Stimulated activated naive CD4-positive, alpha-beta T cell treated with Interleukin-2 at 50 U/mL for 16 hours (primary cell): ENCODE measurements at regions not wholly inside any gene's neighbourhood (a gene's known extent, or its start where the extent isn't known, plus 50 kb on each side); places are given as distances from the start of the nearest gene placed in this dataset.
"Not testable (repeated sequence)": the region's sequence is repeated elsewhere in the genome, so short reads cannot be mapped to it uniquely, and the experiment has no call there.

Experiments
- DNase-seq: peaks from one replicate; lab custom pipeline; 2025; lab: John Stamatoyannopoulos, UW

DNA sequence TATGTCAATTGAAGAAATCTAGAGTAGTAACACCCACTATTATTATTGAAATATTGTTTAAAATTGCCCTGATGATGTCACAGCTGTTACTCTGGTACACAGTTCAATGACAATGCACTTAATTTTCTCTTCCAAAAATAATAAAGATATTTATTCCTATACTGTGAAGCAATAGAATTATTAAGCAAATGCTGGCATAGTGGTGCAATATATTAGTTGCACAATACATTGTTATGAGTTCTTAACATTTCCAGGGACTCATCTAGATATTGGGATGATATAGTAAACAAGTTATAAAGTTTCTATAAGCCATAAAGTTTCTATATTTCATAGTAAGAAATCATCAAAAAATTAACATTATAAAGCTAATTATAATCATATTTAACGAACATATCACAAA, 897.8 kb downstream of the LRFN5 start:
- no peak for DNase-seq

DNA sequence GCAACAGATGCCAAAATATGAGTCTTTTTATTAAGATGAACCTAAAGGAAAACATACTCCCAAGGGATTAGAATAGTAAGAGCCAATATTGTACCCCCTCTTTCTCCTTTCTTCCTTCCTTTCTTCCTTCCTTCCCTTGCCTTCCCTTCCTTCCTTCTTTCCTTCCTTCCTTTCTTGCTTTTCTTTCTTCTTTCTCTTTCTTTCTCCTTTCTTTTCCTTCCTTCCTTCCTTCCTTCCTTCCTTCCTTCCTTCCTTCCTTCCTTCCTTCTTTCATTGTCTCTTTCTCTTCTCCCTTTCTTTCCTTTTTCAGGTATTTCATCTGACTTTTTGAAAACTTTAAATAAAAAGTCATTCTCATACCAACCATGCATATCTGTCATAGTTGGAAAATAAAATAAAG, 892.5 kb downstream of the LRFN5 start:
- no peak for DNase-seq

DNA sequence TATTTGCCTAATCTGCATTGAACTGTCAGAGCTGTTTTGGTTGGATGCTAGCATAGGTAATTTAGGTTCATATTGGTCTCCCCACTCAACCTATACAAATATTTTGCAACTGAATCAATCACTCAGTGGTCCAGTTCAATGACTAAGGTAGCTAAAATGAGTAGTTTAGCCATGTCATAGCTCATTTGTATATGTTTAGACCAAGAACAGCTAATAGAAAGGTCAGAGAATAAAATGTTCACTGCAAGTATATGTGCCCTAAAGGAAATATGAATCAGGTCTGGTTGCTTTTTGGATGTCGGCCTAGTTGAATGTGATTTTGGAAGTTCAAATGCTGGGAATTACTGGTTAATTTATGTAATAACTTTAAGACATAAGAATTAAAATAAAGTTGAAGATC, 883.9 kb downstream of the LRFN5 start:
- no peak for DNase-seq

DNA sequence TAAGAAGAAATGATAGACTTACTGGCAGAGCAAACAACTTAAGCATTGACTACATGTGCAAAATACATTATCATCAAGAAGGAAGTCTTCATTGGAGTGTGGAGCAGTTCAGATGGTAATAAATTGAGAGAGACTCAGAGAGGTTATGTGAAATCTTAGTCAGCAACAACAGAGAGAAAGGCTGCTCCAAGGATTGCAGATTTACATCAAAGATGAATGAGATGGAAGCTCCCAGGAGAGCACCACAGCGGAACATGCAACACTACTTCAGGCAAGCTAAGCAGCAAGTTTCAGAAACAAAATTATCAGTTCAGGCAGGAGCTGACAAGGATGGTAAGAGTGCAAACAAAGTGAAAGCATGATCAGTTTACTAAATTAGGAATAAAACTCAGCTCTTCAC, 882.3 kb downstream of the LRFN5 start:
- DNase-seq = no peak

- DNase-seq = not testable (repeated sequence)
These were observed 875.8 kb downstream of the LRFN5 start for GRCh38 chr14:42482345-42482971.

DNA sequence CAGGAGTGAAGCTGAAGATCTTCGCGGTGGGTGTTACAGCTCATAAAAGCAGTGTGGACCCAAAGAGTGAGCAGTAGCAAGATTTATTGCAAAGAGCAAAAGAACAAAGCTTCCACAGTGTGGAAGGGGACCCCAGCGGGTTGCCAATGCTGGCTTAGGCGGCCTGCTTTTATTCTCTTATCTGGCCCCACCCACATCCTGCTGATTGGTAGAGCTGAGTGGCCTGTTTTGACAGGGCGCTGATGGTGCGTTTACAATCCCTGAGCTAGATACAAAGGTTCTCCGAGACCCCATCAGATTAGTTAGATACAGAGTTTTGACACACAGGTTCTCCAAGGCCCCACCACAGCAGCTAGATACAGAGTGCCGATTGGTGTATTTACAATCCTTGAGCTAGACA, 875.0 kb downstream of the LRFN5 start:
- DNase-seq = not testable (repeated sequence)

- DNase-seq = no peak
These were observed 873.6 kb downstream of the LRFN5 start for GRCh38 chr14:42480255-42480654.

DNA sequence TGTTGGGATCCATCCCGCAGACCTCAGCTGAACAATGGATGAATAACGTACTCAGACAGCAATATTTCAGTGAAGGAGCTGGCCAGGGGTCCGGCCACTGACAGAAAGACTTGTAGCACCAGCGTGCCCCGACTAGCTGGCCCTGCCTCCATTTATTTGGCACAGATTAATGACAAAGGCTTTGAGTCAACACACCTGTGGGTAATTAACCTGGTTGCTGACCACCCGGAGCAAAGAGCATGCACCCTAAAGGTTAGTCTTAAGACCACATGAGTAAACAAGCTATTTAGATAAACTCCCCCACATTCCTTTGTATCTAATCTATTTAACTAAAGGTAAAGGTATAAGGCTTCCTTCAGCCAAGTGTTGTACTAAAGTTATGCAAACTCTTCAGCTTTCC, 868.6 kb downstream of the LRFN5 start:
- no peak for DNase-seq

- no peak for DNase-seq
These were observed 863.7 kb downstream of the LRFN5 start for GRCh38 chr14:42470427-42470719.

- no peak for DNase-seq
These were observed 863.2 kb downstream of the LRFN5 start for GRCh38 chr14:42469637-42470426.

GRCh38 chr14:42460673-42461072, 854.0 kb downstream of the LRFN5 start:
- DNase-seq = no peak

DNA sequence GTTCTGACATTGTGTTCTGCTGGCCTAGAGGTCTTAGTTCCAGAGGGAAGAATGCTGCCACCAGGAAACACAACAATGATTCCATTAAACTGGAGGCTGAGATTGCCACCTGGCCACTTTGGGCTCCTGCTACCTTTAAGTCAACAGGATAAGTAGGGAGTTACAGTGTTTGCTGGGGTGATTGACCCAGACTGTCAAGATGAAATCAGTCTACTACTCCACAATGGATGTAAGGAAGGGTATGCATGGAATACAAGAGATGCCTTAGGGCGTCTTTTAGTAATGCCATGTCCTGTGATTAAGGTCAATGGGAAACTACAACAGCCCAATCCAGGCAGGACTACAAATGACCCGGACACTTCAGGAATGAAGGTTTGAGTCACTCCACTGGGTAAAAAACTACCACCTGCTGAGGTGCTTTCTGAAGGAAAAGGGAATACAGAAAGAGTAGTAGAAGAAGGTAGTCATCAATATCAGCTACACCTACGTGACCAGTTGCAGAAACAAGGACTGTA, 852.6 kb downstream of the LRFN5 start:
- DNase-seq = no peak

DNA sequence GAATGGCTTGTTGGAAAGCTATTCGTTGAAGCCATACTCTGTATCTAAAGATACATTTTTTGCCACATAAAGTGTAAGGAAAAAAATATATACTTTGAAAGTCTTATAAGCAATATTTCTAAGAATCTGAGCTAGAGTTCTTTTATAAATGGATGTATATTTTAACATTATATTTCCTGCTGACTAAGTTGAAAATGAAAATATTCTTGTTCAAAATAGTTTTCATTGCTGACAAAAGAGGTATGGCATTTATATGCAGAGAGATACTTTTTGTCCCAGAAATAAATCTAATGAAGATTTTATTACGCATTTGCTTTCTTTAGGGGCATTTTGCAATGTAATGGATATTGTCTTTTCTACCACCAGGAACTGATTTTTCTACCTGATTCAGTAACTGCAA, 834.9 kb downstream of the LRFN5 start:
- DNase-seq = no peak

GRCh38 chr14:42437809-42438208, 831.1 kb downstream of the LRFN5 start:
- no peak for DNase-seq

GRCh38 chr14:42429401-42429800, 822.7 kb downstream of the LRFN5 start:
- no peak for DNase-seq

DNA sequence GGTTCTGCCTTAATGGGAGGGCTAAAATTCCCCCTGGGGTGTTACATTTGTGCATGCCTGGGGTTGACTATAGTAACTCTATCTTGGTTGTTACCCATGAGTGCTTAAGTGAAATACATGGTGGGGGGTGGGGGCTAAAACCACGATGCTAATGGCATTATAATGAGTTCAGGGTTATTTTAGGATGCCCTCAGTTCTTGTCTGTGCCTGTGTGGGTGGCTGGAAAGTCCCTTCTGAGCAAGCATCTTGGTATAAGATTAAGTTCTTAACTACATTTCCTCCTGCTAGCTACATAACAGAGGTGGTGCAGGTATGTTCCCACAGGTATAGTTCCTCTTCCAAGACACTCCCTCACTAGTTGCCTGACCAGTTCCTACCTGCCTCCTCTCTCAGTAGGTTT, 822.3 kb downstream of the LRFN5 start:
- DNase-seq = no peak

- DNase-seq = no peak
These were observed 817.8 kb downstream of the LRFN5 start for GRCh38 chr14:42424501-42424900.

DNA sequence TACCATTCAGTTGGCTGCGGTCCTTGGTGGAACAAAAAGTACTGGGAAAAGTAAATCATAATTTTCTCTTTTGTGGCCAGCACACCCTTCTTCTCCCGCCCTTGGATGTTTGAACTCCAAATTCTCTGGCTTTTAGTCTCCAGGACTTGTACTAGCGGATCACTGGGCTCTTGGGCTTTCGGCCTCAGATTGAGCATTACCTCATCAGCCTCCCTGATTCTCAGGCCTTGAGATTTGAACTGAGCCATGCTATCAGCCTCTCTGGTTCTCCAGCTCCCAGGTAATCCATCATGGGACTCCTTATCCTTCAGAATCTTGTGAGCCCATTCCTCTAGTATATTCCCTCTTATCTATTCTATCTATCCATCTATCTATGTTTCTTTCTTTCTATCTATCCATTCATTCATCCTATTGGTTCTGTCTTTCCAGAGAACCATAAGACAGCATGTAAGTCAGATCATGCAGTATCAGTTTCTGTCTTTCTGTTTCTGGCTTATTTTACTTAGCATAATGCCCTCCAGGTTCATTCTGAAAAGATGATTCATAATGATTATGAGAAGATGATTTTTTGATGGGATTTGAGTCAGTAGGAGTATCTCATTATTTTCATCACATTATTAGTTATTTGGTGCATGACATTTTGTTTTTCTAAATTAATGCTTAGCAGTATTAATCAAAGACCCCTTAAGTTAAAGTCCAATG, 814.9 kb downstream of the LRFN5 start:
- DNase-seq = no peak

DNA sequence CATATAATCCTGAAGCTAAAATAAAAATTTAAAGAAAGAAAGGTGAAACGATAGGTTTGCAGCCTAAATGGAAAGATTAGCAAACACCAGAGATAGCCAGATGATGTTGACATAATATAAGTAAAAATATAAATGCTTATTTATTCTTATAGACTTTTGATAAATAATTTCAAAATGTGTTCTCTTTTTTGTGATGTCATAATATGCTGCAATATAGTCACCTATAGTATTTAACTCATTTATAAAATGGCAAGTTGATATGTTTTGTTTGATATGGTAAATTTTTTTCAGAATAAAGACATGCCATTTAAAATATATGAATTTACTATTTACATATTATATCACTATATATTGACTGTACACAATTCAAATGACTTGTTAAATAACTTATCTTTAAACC, 813.4 kb downstream of the LRFN5 start:
- DNase-seq = no peak

DNA sequence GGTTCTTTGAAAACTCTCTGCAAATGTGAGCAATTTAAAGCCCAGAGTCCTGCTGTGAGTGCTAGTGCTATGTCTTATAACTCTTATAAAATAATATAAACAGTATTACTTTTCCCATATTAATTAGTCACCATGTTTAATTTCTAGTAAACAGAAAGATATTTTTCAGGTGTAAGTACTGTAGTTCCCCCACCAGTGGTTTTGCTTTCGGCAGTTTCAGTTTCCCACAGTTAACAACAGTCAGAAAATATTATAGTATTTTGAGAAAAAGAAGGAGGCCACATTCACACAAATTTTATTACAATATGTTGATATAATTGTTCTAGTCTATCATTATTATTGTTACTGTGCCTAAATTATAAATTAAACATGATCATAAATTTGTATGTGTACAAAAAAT, 800.5 kb downstream of the LRFN5 start:
- no peak for DNase-seq

DNA sequence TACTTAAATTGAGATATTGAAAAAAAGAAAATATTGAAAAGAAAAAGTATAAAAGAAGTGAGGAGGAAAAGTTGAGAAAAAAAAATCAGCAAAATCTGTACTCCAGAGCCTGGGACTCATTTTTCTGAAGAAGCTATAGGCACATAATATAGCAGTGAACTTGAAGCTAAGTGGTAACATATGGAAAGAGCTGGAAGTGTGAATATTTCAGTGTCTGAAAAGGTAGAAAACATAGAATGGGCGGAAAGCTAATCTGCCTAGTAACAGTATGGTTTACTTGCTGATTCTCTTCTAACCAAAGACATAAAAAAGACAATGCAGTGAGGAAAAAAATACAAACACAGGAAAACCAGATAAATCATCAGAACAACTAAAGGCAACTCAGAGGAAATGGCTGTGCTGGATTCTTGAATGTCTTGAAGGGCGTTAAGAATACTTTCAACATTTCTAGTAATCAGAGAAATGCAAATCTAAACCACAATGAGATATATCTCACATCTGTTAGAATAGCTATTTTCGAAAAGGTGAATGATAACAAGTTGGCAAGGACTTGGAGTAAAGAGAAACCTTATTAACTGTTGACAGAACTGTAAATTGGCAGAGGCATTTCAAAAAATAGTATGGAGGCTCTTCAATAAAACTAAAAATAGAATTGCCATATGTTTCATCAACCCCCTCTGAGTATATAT, 784.6 kb downstream of the LRFN5 start:
- DNase-seq = no peak

GRCh38 chr14:42378880-42379279, 772.2 kb downstream of the LRFN5 start:
- DNase-seq = no peak

DNA sequence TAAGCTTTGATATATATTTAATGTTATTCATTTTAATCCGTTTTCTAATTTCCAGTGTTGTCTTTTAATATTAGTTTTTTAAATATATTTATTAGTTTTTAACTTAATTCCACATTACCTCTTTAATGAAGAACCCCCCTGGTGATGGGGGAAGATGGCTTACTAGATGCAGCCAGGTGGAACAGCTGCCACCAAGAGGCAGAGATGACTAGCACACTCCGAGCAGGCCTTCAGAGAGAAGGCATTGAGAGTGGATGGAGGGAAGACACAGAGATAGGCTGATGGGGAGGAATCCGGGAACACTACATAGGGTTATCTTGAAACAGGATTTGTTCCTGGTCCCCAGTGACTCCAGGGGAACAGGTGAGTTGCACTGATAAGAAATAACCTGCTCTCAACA, 771.6 kb downstream of the LRFN5 start:
- DNase-seq = no peak
